H1 (cell line): ENCODE measurements at regions not wholly inside any gene's neighbourhood (a gene's known extent, or its start where the extent isn't known, plus 50 kb on each side); places are given as distances from the start of the nearest gene placed in this dataset.

Source experiments
- CTCF ChIA-PET: fragments of 300-600 bp; sonication (Branson Sonifier 250); formaldehyde crosslinking; loops from one replicate; lab custom pipeline; 2021; ENCODE audit not compliant: partially characterized antibody; lab: Charles Lee
- POLR2A ChIA-PET: fragments of 300-600 bp; sonication (Branson Sonifier 250); formaldehyde crosslinking; loops from one replicate; lab custom pipeline; 2021; ENCODE audit warnings: inconsistent platforms; ENCODE audit not compliant: partially characterized antibody; lab: Charles Lee
- DNase-seq, 2 experiments: peaks; one replicate each; pipeline versions ENCODE4 v3.0.0 to v3.0.0-alpha.2; 2010 to 2022; ENCODE audit warnings: low spot score in 2 of 2, low read depth in 1 of 2, mixed read lengths in 1 of 2
- FAIRE-seq: peaks from 2 replicates; lab custom pipeline; 2011; peaks lifted over from hg19 to GRCh38; lab: Jason Lieb, UNC
- H2AFZ ChIP-seq: 2 replicates; pipeline ENCODE4 v1.8.1; 2012; ENCODE audit warnings: low read length, inconsistent platforms
- H2AK5ac ChIP-seq: 2 replicates; pipeline ENCODE4 v1.6.1; 2013; ENCODE audit warnings: low read depth, low read length
- H2BK120ac ChIP-seq: replicated peaks from 2 replicates; pipeline ENCODE3; 2013; ENCODE audit warnings: low read depth, low read length, inconsistent platforms
- H2BK12ac ChIP-seq: 2 replicates; pipeline ENCODE4 v1.6.1; 2013; ENCODE audit warnings: low read depth, low read length
- H2BK15ac ChIP-seq: 2 replicates; pipeline ENCODE4 v1.6.1; 2013; ENCODE audit warnings: low read length
- H2BK20ac ChIP-seq: 2 replicates; pipeline ENCODE4 v1.6.1; 2013; ENCODE audit warnings: low read length
- H2BK5ac ChIP-seq: 2 replicates; pipeline ENCODE4 v1.6.1; 2013; ENCODE audit warnings: low read depth, low read length
- H3K14ac ChIP-seq: 2 replicates; pipeline ENCODE4 v1.6.1; 2013; ENCODE audit warnings: inconsistent platforms; ENCODE audit not compliant: insufficient read length
- H3K18ac ChIP-seq: 2 replicates; pipeline ENCODE4 v1.6.1; 2013; ENCODE audit warnings: low read length; ENCODE audit errors: extremely low read depth
- H3K23ac ChIP-seq: 2 replicates; pipeline ENCODE4 v1.6.1; 2013; ENCODE audit warnings: inconsistent platforms; ENCODE audit not compliant: insufficient read length
- H3K23me2 ChIP-seq: 2 replicates; pipeline ENCODE4 v1.6.1; 2013; ENCODE audit warnings: low read depth, low read length
- H3K27ac ChIP-seq: 2 replicates; pipeline ENCODE4 v1.6.1; 2011; ENCODE audit warnings: low read depth, low read length, inconsistent platforms
- H3K27me3 ChIP-seq, 4 experiments: replicated peaks in 1 of 4; 1 replicate in 1 of 4; 2 replicates in 3 of 4; pipeline versions ENCODE4 v1.6.1 to v1.8.1; 2011 to 2013; ENCODE audit warnings: low read length in 3 of 4, mild to moderate bottlenecking in 3 of 4, inconsistent platforms in 2 of 4, mixed read lengths in 2 of 4, moderate library complexity in 1 of 4; ENCODE audit not compliant: control insufficient read depth in 3 of 4, insufficient read depth in 3 of 4; ENCODE audit errors: extremely low read depth in 1 of 4
- H3K36me3 ChIP-seq, 4 experiments: 2 replicates each; pipeline versions ENCODE4 v1.6.1 to v1.8.1; 2011 to 2013; ENCODE audit warnings: mild to moderate bottlenecking in 4 of 4, low read length in 3 of 4, moderate library complexity in 2 of 4, control low read depth in 1 of 4, inconsistent platforms in 1 of 4; ENCODE audit not compliant: insufficient read depth in 4 of 4, control insufficient read depth in 2 of 4
- H3K4ac ChIP-seq: replicated peaks from 2 replicates; pipeline ENCODE3; 2013; ENCODE audit warnings: low read length, low read depth, mixed read lengths, inconsistent platforms; ENCODE audit not compliant: insufficient read length
- H3K4me1 ChIP-seq, 4 experiments: replicated peaks in 1 of 4; 1 replicate in 1 of 4; 2 replicates in 3 of 4; pipeline versions ENCODE4 v1.6.1 to v1.8.1; 2011 to 2013; ENCODE audit warnings: low read length in 3 of 4, inconsistent platforms in 2 of 4, mixed read lengths in 1 of 4; ENCODE audit not compliant: insufficient read depth in 4 of 4, control insufficient read depth in 3 of 4
- H3K4me2 ChIP-seq, 2 experiments: 2 replicates each; pipeline versions ENCODE4 v1.6.1 to v1.8.1; 2011 to 2013; ENCODE audit warnings: low read depth in 2 of 2, low read length in 2 of 2, control low read depth in 1 of 2, inconsistent platforms in 1 of 2, mild to moderate bottlenecking in 1 of 2; ENCODE audit not compliant: insufficient read depth in 1 of 2
- H3K4me3 ChIP-seq, 4 experiments: fragments of 200-600, 300-600 bp in 1 of 4; sonication (generic), shearing (Covaris generic), sonication (Bioruptor Twin) in 1 of 4; 2 replicates each; pipeline versions ENCODE4 v1.5.1 to v1.8.1; 2011 to 2016; ENCODE audit warnings: low read length in 4 of 4, low read depth in 3 of 4, control low read depth in 2 of 4, inconsistent platforms in 2 of 4, mild to moderate bottlenecking in 2 of 4, mixed read lengths in 1 of 4, moderate library complexity in 1 of 4; ENCODE audit not compliant: insufficient read depth in 2 of 4; ENCODE audit errors: extremely low read depth in 1 of 4
- H3K56ac ChIP-seq: replicated peaks from 2 replicates; pipeline ENCODE3; 2013; ENCODE audit warnings: low read depth, mild to moderate bottlenecking, mixed read lengths, low read length, inconsistent platforms; ENCODE audit not compliant: insufficient read length
- H3K79me1 ChIP-seq: 2 replicates; pipeline ENCODE4 v1.6.1; 2013; ENCODE audit warnings: low read depth, low read length, control low read depth
- H3K79me2 ChIP-seq, 2 experiments: 2 replicates each; pipeline versions ENCODE4 v1.6.1 to v1.8.1; 2012 to 2013; ENCODE audit warnings: low read length in 2 of 2, mild to moderate bottlenecking in 2 of 2, inconsistent platforms in 1 of 2; ENCODE audit not compliant: insufficient read depth in 2 of 2, control insufficient read depth in 1 of 2
- H3K9ac ChIP-seq, 4 experiments: replicated peaks in 1 of 4; 1 replicate in 1 of 4; 2 replicates in 3 of 4; pipeline versions ENCODE4 v1.6.1 to v1.8.1; 2011 to 2013; ENCODE audit warnings: low read depth in 3 of 4, low read length in 3 of 4, control low read depth in 2 of 4, mild to moderate bottlenecking in 2 of 4, moderate library complexity in 2 of 4, inconsistent platforms in 1 of 4; ENCODE audit errors: extremely low read depth in 1 of 4
- H3K9me3 ChIP-seq, 2 experiments: 2 replicates each; pipeline versions ENCODE4 v1.6.1 to v1.8.1; 2012 to 2013; ENCODE audit warnings: mild to moderate bottlenecking in 2 of 2, moderate library complexity in 2 of 2, control low read depth in 1 of 2, inconsistent platforms in 1 of 2, low read depth in 1 of 2, low read length in 1 of 2, mixed read lengths in 1 of 2; ENCODE audit not compliant: insufficient read depth in 2 of 2
- H4K20me1 ChIP-seq, 2 experiments: replicated peaks in 1 of 2; 2 replicates each; pipeline versions ENCODE3 to v1.8.1; 2011 to 2013; ENCODE audit warnings: inconsistent platforms in 2 of 2, low read length in 2 of 2, mild to moderate bottlenecking in 1 of 2; ENCODE audit not compliant: insufficient read depth in 2 of 2, control insufficient read depth in 1 of 2
- H4K5ac ChIP-seq: 2 replicates; pipeline ENCODE4 v1.6.1; 2013; ENCODE audit warnings: low read length, low read depth, mixed read lengths, inconsistent platforms; ENCODE audit not compliant: insufficient read length
- H4K8ac ChIP-seq: 2 replicates; pipeline ENCODE4 v1.8.0; 2013; ENCODE audit warnings: mild to moderate bottlenecking, moderate library complexity, low read length, inconsistent platforms; ENCODE audit not compliant: insufficient read depth; ENCODE audit errors: extremely low read depth
- H4K91ac ChIP-seq: replicated peaks from 2 replicates; pipeline ENCODE3; 2013; ENCODE audit warnings: low read length, mixed read lengths, inconsistent platforms; ENCODE audit not compliant: insufficient read length
- ASH2L ChIP-seq: fragments of 200-600, 300-600 bp; sonication (generic); IDR thresholded peaks from one replicate; pipeline ENCODE4 v1.7.1; 2017; ENCODE audit warnings: low read length
- ATF2 ChIP-seq: IDR thresholded peaks from 2 replicates; pipeline ENCODE4 v1.6.1; 2012; ENCODE audit warnings: low read length, inconsistent platforms
- CHD1 ChIP-seq: IDR thresholded peaks from 2 replicates; pipeline ENCODE4 v1.6.1; 2012; ENCODE audit warnings: low read depth, low read length, improper control_type of control experiment
- CHD2 ChIP-seq: IDR thresholded peaks from 2 replicates; pipeline ENCODE4 v1.6.1; 2012; ENCODE audit warnings: low read length, improper control_type of control experiment
- EGR1 ChIP-seq: IDR thresholded peaks from 2 replicates; pipeline ENCODE4 v1.6.1; 2011; ENCODE audit warnings: low read depth, low read length, borderline replicate concordance
- EP300 ChIP-seq, 2 experiments: IDR thresholded peaks; 1 replicate in 1 of 2; 2 replicates in 1 of 2; pipeline ENCODE4 v1.6.1; 2011 to 2012; ENCODE audit warnings: low read depth in 2 of 2, low read length in 2 of 2, mild to moderate bottlenecking in 2 of 2, borderline replicate concordance in 1 of 2, inconsistent platforms in 1 of 2, moderate library complexity in 1 of 2
- KDM4A ChIP-seq: IDR thresholded peaks from one replicate; pipeline ENCODE4 v1.7.1; 2012; ENCODE audit warnings: low read depth, mild to moderate bottlenecking, moderate library complexity, low read length, inconsistent platforms; ENCODE audit not compliant: severe bottlenecking
- MAFK ChIP-seq: IDR thresholded peaks from 2 replicates; pipeline ENCODE4 v1.6.1; 2012; ENCODE audit warnings: low read depth, mild to moderate bottlenecking, improper control_type of control experiment, low read length
- NANOG ChIP-seq: IDR thresholded peaks from 2 replicates; pipeline ENCODE4 v1.6.1; 2011; ENCODE audit warnings: low read length, low read depth, mild to moderate bottlenecking, inconsistent platforms; ENCODE audit not compliant: insufficient read depth, poor library complexity, severe bottlenecking
- RNF2 ChIP-seq: fragments of 200-900, 300-1000 bp; sonication (generic); IDR thresholded peaks from 2 replicates; pipeline ENCODE4 v1.7.1; 2016; ENCODE audit warnings: borderline replicate concordance, low read depth, mild to moderate bottlenecking, antibody characterized with exemption, low read length; ENCODE audit not compliant: poor library complexity, severe bottlenecking; ENCODE audit errors: missing control alignments
- SIRT6 ChIP-seq: IDR thresholded peaks from one replicate; pipeline ENCODE4 v1.7.1; 2012; ENCODE audit warnings: low read length, inconsistent platforms
- SP1 ChIP-seq: IDR thresholded peaks from 2 replicates; pipeline ENCODE4 v1.6.1; 2011; ENCODE audit warnings: low read depth, low read length
- YY1 ChIP-seq: IDR thresholded peaks from 2 replicates; pipeline ENCODE4 v1.6.1; 2011; ENCODE audit warnings: low read depth, mild to moderate bottlenecking, low read length
- TF ChIP-seq, protein P1 (sequence below): IDR thresholded peaks from 2 replicates; pipeline ENCODE4 v1.6.1; 2012; ENCODE audit warnings: inconsistent platforms

GRCh38 chr3:148373961-148374360 lies 323.7 kb upstream of the AGTR1 start:
- Histone ChIP-seq H3K4me1 (no peaks in the 10 kb centered on the region), H2BK15ac (no peak overlapping the region), H3K4me3 (no peak overlapping the region), H4K8ac (no peak overlapping the region), H3K79me2 (no peaks in the 10 kb centered on the region), H3K36me3 (no peaks in the 10 kb centered on the region), H4K5ac (no peak overlapping the region), H4K91ac (no peak overlapping the region), H2AK5ac (no peak overlapping the region), H3K56ac (no peak overlapping the region), H3K14ac (no peak overlapping the region), H2BK12ac (no peak overlapping the region), H2BK5ac (no peak overlapping the region), H3K27me3 (no peaks in the 10 kb centered on the region), H3K4ac (no peak overlapping the region), H3K27ac (no peak overlapping the region), H2AFZ (no peak overlapping the region), H3K23me2 (no peaks in the 10 kb centered on the region), H2BK20ac (no peak overlapping the region), H3K79me1 (no peaks in the 10 kb centered on the region), H3K18ac (no peak overlapping the region), H4K20me1 (no peaks in the 10 kb centered on the region), H3K4me2 (no peak overlapping the region), H2BK120ac (no peak overlapping the region), H3K9me3 (no peaks in the 10 kb centered on the region), H3K23ac (no peak overlapping the region), H3K9ac (no peak overlapping the region)
- DNase-seq (no peak), FAIRE-seq (no peak)
- CTCF ChIA-PET: interaction anchor here (1.8 kb wide), 1 partner anchor 258 kb away, joined by 6 read pairs; no protein-coding TSS in a partner anchor
- POLR2A ChIA-PET: no interaction called here
- no peak for TF ChIP-seq RNF2
- TF ChIP-seq CHD2: no peak
- TF ChIP-seq EP300 (IDR thresholded peaks at IDR 0.05; ENCODE audit: borderline replicate concordance in 1 of 2, low read depth in 2 of 2, low read length in 2 of 2): no peak
- TF ChIP-seq MAFK: no peak
- no peak for TF ChIP-seq SIRT6
- no peak for TF ChIP-seq EGR1
- TF ChIP-seq ASH2L: no peak
- TF ChIP-seq, protein P1, sequence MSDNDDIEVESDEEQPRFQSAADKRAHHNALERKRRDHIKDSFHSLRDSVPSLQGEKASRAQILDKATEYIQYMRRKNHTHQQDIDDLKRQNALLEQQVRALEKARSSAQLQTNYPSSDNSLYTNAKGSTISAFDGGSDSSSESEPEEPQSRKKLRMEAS: no peak
- TF ChIP-seq CHD1: no peak
- TF ChIP-seq YY1: no peak
- no peak for TF ChIP-seq KDM4A
- no peak for TF ChIP-seq SP1
- no peak for TF ChIP-seq NANOG
- TF ChIP-seq ATF2: no peak
